K562 (cell line): ENCODE measurements at regions not wholly inside any gene's neighbourhood (a gene's known extent, or its start where the extent isn't known, plus 50 kb on each side); places are given as distances from the start of the nearest gene placed in this dataset.
A peak's percentile ranks its signal among the peaks of the same experiment; 100 is the strongest.

Source experiments
- ATAC-seq: fragments of 200-7000 bp; cut with Tn5 transposase; 3 replicates; pipeline ENCODE4 v1.9.1; 2020; ENCODE audit warnings: moderate library complexity
- BruUV-seq: library from RNA; stranded (reverse); fragments of 400-500 nt; replicated peaks from 2 replicates; lab custom pipeline; 2021; lab: Mats Ljungman, UMichigan
- CTCF ChIA-PET: fragments of 300-600 bp; formaldehyde crosslinking; extraction: SDS; loops from one replicate; lab custom pipeline; 2021; ENCODE audit warnings: low intra/inter-chr PET ratio; lab: Yijun Ruan, JAX
- POLR2A ChIA-PET: fragments of 300-600, 350-650 bp; sonication (Branson Sonifier 250); formaldehyde crosslinking; extraction: SDS; loops from one replicate; lab custom pipeline; 2021; ENCODE audit warnings: antibody characterized with exemption, inconsistent platforms; lab: Yijun Ruan, JAX
- DNase-seq, 4 experiments: peaks; one replicate each; pipeline versions ENCODE4 v3.0.0 to v3.0.0-alpha.2; 2011 to 2018; ENCODE audit warnings: low spot score in 3 of 4, mixed read lengths in 3 of 4; ENCODE audit errors: extremely low read depth in 1 of 4
- FAIRE-seq: peaks from 2 replicates; lab custom pipeline; 2011; peaks lifted over from hg19 to GRCh38; lab: Jason Lieb, UNC
- H2AFZ ChIP-seq: 2 replicates; pipeline ENCODE4 v1.6.0; 2011; ENCODE audit warnings: low read depth, low read length, control low read depth, inconsistent platforms
- H3K27ac ChIP-seq: fragments of 200-600 bp; 3 replicates; pipeline ENCODE4 v1.8.0; 2011; ENCODE audit warnings: low read depth, mild to moderate bottlenecking, control low read depth, inconsistent platforms, low read length, moderate library complexity, mixed read lengths; ENCODE audit errors: extremely low read depth
- H3K27me3 ChIP-seq, 2 experiments: fragments of 300-600 bp in 1 of 2; 2 replicates in 1 of 2; 3 replicates in 1 of 2; pipeline versions ENCODE4 v1.6.0 to v1.8.0; 2011; ENCODE audit warnings: inconsistent platforms in 2 of 2, low read length in 2 of 2, mild to moderate bottlenecking in 1 of 2, mixed read lengths in 1 of 2, moderate library complexity in 1 of 2; ENCODE audit not compliant: control insufficient read depth in 2 of 2, insufficient read depth in 2 of 2
- H3K36me3 ChIP-seq: fragments of 300-600 bp; 3 replicates; pipeline ENCODE4 v1.8.0; 2011; ENCODE audit warnings: mild to moderate bottlenecking, low read length, inconsistent platforms; ENCODE audit not compliant: control insufficient read depth, insufficient read depth
- H3K4me1 ChIP-seq, 2 experiments: fragments of 200-600 bp in 1 of 2; replicated peaks in 1 of 2; 2 replicates in 1 of 2; 3 replicates in 1 of 2; pipeline versions ENCODE4 v1.5.1 to v1.8.0; 2011; ENCODE audit warnings: inconsistent platforms in 2 of 2, low read length in 2 of 2, mild to moderate bottlenecking in 1 of 2, mixed read lengths in 1 of 2, moderate library complexity in 1 of 2; ENCODE audit not compliant: control insufficient read depth in 2 of 2, insufficient read depth in 2 of 2
- H3K4me2 ChIP-seq: 2 replicates; pipeline ENCODE4 v1.6.1; 2011; ENCODE audit warnings: low read length, control low read depth, inconsistent platforms, mixed read lengths; ENCODE audit not compliant: insufficient read depth
- H3K4me3 ChIP-seq: fragments of 200-600 bp; sonication (generic), shearing (Covaris generic); 2 replicates; pipeline ENCODE4 v1.5.1; 2016; ENCODE audit warnings: control low read depth, inconsistent platforms
- H3K79me2 ChIP-seq: fragments of 200-600 bp; 3 replicates; pipeline ENCODE4 v1.8.0; 2011; ENCODE audit warnings: low read length, inconsistent platforms; ENCODE audit not compliant: control insufficient read depth, insufficient read depth
- H3K9ac ChIP-seq, 2 experiments: 2 replicates each; pipeline versions ENCODE4 v1.6.0 to v1.6.1; 2011; ENCODE audit warnings: low read depth in 2 of 2, low read length in 2 of 2, control low read depth in 1 of 2, inconsistent platforms in 1 of 2, mild to moderate bottlenecking in 1 of 2, mixed read lengths in 1 of 2; ENCODE audit not compliant: insufficient read depth in 1 of 2
- H3K9me1 ChIP-seq: one replicate; pipeline ENCODE4 v1.6.0; 2011; ENCODE audit warnings: inconsistent platforms, mild to moderate bottlenecking, low read length, moderate library complexity; ENCODE audit not compliant: control insufficient read depth, insufficient read depth
- H3K9me3 ChIP-seq: replicated peaks from 2 replicates; pipeline ENCODE4 v1.5.1; 2011; ENCODE audit warnings: low read depth, low read length, inconsistent platforms; ENCODE audit not compliant: control insufficient read depth, insufficient read depth
- H4K20me1 ChIP-seq: replicated peaks from 2 replicates; pipeline ENCODE4 v1.6.1; 2011; ENCODE audit warnings: low read length, inconsistent platforms, mixed read lengths; ENCODE audit not compliant: control insufficient read depth, insufficient read depth
- E4F1 ChIP-seq: fragments of 250-450 bp; sonication (Bioruptor Pico); IDR thresholded peaks from 2 replicates; pipeline ENCODE4 v1.5.0; 2021; ENCODE audit warnings: mild to moderate bottlenecking, borderline replicate concordance
- NFIC ChIP-seq: fragments of 450-650 bp; IDR thresholded peaks from 2 replicates; pipeline ENCODE4 v1.6.1; 2017; ENCODE audit warnings: mild to moderate bottlenecking, inconsistent platforms
- NFIX ChIP-seq: fragments of 250-450 bp; sonication (Bioruptor Pico); IDR thresholded peaks from 2 replicates; pipeline ENCODE4 v1.4.0; 2020; ENCODE audit warnings: low read depth, mild to moderate bottlenecking, moderate library complexity
- SRSF3 ChIP-seq: fragments of 200-400 bp; formaldehyde crosslinking; IDR thresholded peaks from 2 replicates; pipeline ENCODE4 v1.6.1; 2016; ENCODE audit warnings: mild to moderate bottlenecking, low read length, moderate library complexity; ENCODE audit not compliant: insufficient read depth
- WGBS: fragments of 100-300 bp; shearing (Covaris generic); methylation state at CpG from one replicate; pipeline ENCODE4 v1.1.6; 2016; ENCODE audit warnings: low coverage, mixed read lengths; ENCODE audit not compliant: insufficient coverage; ENCODE audit errors: missing lambda C conversion rate; 5-methylcytosine and 5-hydroxymethylcytosine counted together
- in situ Hi-C: fragments of 300-500 bp; cut with MboI; formaldehyde crosslinking; loops from 4 replicates; pipeline ENCODE4 v1.15.0; 2018; ENCODE audit warnings: inconsistent platforms, mixed read lengths
- intact Hi-C: fragments of 100-400 bp; cut with micrococcal nuclease; formaldehyde crosslinking; loops from 2 replicates; pipeline ENCODE4 v1.14.2; 2022

DNA sequence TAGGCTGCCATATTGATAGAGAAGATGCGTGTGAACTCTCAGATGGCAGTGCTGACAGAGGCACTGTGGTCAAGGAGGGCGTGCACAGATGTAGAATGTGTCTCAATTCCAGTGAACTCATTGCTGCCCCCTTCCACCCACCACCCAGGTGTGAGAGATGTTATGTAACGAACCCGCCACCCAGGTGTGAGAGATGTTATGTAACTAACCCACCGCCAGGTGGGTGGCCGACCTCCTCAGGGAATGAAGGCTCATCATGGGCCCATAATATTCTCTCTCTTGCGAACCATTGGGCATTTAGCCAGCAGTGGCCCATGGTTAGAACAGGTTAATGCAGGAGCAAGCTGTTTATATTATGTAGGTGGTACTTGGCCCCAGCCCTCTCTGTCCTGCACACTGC, 140.4 kb upstream of the MTPN start (continued):
- TF ChIP-seq E4F1 (CRISPR knock-in tag) = no peak
- TF ChIP-seq SRSF3 = no peak

GRCh38 chr7:136116186-136116585, 139.0 kb upstream of the MTPN start:
- ATAC-seq (peak; percentile 8; the same call in 2 of the 3 replicates), DNase-seq (no peak)
- H4K20me1 ChIP-seq = no peaks in the 10 kb centered on the region
- in situ Hi-C loops = no loop called here
- CTCF ChIA-PET = interaction anchor here (0.7 kb wide), 1 partner anchor 10 kb away, joined by 4 read pairs; no protein-coding TSS in a partner anchor
- peak; percentile 98 for TF ChIP-seq NFIC
- TF ChIP-seq SRSF3 = no peak
- peak; percentile 90 for TF ChIP-seq NFIX (CRISPR knock-in tag)
- TF ChIP-seq, all 486 proteins: peak for 2
- Histone ChIP-seq H3K79me2 (peaks cover 35% of the 10 kb centered on the region; the same call in 2 of the 3 replicates), H3K27ac (no peak overlapping the region), H3K9me1 (peaks cover 3% of the 10 kb centered on the region), H2AFZ (no peak overlapping the region), H3K9ac (peak overlapping the region in 1 of 2 experiments; percentile 15; a peak in 1 of 4 replicates), H3K4me3 (no peak overlapping the region), H3K4me2 (no peak overlapping the region), H3K4me1 (peaks cover 0 to 25% of the 10 kb centered on the region in 2 experiments; a peak in 3 of 5 replicates), H3K9me3 (no peaks in the 10 kb centered on the region), H3K27me3 (no peaks in the 10 kb centered on the region), H3K36me3 (peaks cover 4% of the 10 kb centered on the region; the same call in 1 of the 3 replicates)
- BruUV-seq = no TSS peak
- 70% methylated on average over 11 of the region's 11 CpGs for WGBS
- intact Hi-C loops = loop anchor here (5.0 to 10.0 kb wide), 4 partner anchors 289 to 1479 kb away; no protein-coding TSS in a partner anchor
- FAIRE-seq = no peak
- POLR2A ChIA-PET = interaction anchor here (1.6 to 3.5 kb wide), 2 partner anchors 10 to 13 kb away, joined by 3 to 18 read pairs; no protein-coding TSS in a partner anchor
